ENCODE measurements at regions not wholly inside any gene's neighbourhood (a gene's known extent, or its start where the extent isn't known, plus 50 kb on each side); places are given as distances from the start of the nearest gene placed in this dataset.

DNA sequence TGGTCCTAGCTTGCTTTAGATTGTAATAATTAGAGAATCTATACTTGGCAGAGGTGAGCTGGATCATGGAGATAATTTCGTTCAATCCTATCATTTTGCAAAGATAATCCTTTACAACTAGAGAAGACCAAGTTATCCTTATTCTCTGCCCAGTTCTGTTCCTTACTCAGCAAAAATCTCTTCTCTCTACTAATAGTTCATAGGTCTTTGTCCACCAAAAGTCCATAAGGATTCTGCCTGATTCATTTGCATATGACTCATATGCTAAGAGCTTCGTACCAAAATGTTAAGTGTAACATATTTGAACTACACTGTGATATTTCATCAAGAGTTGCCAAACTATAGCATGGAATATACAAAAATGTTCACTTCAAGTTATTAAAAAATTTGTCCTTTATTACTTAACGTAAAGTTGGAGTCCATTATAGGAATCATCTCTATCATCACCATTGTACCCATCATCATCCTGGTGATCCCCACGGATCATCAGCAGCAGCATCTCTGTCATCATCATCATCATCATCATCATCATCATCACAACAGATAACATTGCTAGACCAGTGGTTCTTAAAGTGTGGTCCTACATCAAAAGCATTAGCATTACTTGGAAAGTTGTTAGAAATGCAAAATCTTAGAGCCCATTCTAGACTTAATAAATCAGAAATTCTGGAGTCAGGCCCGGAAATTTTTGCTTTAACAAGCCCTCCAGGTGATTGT is 463.0 kb downstream of the DHX35 start:
- DNase-seq: no peak

DNA sequence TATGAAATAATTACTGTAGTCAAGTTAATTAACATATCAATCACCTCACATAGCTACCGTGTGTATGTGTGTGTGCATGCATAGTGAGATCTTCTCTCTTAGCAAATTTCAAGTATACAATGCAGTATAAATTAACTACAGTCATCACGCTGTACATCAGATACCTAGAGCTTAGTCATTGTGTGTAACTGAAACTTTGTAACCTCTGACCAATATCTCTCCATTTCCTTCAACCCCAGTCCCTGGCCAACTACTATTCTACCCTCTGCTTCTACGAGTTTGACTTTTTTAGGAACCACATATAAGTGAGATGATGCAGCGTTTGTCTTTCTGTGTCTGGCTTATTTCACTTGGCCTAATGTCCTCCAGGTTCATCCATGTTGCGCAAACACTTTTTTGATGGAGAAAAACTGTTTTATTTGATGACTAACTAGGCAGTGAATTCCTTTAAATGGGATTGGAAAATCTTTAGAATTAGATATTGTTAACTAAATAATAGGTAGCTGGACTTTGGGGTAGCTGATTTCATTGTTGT is 459.5 kb downstream of the DHX35 start:
- no peak for DNase-seq

DNA sequence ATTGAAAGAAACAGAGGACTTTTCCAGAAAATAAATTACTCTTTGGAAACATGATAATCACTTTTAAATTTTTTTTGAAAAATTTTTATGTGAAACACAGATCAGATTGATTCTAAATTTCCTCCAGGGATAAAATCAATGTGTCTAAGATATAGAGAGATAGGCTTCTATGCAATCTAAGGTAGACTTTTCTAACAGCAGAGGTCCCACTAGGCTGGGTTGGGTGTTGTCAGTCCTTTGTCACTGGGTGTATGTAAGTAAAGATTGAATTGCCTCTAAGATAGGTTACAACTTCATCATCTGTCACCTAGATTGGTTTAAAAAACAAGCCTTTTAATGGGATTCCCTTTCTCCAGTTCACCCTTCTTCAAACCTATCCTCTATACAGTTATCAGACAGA is 449.9 kb downstream of the DHX35 start:
- no peak for DNase-seq

DNA sequence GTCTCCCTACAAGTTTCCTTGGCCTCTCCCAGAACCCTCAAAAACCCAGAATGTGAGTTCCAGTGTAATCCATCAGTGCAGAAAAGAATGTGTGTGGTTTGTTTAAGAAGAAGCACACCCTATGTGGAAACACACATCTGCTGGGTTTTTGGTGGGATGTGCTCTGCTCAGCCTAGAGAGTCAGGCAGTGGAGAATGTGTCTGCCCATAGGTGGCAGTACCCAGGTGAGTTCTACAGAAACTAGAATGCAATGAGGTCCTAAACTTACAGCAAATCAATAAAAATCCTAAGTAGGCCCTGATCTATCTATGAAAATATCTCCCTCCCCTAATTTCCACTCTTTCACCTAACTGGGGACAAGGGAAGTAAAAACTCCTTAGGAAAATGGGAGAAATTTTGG is 437.3 kb downstream of the DHX35 start:
- DNase-seq: no peak

DNA sequence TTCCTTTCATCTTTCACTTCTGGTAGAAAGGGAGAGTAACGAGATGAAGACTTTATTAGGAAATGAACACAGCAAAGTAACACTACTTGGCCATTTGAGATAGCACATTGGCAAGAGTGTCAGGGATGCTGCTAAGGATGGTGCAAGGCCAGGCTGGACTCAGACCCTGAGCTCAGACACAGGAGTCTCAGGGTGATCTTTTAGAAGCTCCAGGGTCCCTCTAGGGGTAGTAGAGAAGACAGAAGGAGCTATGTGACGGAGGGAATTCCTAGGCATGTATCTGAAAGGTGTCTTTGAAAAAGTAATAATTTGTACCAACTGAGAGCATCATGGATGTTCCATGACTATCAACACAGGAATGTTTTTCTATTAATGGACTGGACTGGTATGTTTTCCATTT is 436.5 kb downstream of the DHX35 start:
- no peak for DNase-seq

DNA sequence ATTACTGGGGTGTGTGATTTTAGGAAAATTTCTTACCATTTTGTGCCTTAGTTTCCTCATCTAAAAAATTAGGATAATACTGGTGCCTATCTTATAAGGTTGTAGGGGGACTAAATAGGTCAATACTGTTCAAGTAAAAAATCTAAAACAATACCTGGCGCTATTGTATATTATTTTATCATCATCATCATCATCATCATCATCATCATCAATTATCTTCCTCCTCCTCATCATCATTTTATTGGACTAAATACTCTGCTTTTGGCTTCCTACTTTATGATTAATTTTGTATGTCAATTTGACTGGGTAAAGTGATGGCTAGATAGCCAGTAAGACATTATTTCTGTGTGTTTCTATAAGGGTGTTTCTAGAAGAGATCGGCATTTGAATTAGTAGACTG is 435.5 kb downstream of the DHX35 start:
- DNase-seq: no peak

DNA sequence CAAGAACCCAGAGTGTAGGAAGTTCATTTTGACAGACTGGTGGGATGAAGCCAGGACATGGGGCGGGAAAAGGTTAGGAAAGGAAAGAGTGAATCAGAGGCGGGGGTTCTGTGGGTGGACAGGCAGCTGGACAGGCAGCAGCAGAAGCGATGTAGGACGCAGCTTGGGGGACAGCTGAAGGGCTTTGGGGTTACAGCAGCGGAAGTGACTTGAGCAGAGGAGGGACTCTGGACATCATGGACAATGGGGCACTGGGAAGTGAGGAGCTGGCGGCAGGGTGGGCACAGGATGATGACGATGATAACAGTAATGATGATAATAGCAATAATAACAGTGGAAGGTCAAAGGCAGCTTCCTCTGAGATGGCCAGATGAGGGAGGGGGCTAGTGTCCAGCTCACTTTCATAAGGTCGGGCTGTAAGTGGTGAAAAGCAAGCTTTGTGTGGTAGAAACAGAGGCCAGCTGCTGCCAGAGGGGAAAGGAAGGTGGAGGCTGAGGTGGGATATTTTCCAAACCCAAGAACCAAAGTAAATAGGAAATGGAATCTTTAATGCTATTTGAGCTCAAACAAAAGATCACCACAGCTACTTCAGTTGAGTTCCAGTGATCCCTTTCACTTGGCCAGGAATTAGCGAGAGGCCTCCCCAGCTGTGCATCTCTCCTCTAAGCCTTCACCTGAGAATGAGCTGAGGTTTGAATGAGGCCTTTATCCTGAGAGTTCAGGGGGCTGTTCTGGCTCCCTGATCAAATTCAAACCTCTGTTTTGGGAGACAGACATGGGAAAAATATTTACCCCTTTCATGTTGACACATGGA is 433.5 kb downstream of the DHX35 start:
- no peak for DNase-seq

DNA sequence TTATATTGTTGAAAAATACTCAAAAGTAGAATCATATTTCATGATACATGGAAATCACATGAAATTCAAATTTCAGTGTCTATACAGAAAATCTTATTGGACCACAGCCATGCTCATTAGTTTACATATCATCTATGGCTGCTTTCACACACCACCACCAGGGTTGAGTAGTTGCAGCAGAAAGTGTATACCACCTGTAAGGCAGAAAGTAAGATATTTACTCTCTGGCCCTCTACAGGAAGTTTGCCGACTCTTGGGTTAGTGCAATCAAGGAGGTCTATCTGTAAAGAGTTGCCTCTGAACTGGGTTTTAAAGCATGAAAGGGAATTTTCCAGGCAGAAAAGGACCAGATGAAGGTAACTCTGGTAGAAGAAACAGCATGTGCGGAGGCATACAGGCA is 432.3 kb downstream of the DHX35 start:
- no peak for DNase-seq

DNA sequence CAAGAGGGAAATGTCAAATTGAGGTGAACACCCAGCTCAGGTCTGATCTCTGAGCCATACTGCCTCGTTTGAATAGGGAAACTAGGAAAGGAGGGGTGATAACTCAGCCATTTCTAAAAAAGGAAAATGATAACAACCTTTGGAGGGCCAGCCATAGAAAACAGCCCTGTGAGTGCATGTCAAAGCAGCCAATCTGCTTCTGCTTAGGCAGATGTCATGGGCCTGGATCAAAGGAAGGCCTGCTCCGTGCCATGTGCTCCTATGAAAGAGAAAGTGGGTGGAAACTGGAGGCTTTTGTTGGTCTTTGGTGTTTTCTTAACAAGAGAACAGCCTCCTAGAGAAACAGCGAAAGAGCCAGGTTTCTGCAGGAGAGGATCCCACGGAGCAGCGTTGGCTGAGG is 428.0 kb downstream of the DHX35 start:
- DNase-seq: no peak

DNA sequence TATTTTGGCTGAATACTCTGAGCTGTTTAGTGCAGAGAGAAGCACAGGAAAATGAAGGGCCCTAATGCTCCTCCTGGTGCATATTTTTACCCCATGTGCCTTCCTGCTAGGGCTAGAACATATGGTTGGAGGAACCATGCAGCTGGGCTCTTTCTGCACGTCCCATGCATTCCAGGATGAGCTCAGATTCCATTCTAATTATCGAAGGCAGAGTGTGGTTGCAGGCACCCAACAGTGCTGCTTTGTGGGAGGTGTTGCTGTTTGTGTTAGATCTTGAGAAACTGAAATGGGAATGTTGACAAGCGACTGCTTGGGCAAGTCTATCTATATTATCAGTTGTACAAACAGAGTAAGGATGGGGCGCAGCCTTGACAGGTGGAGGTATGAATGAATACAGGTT is 419.5 kb downstream of the DHX35 start:
- DNase-seq: no peak

DNA sequence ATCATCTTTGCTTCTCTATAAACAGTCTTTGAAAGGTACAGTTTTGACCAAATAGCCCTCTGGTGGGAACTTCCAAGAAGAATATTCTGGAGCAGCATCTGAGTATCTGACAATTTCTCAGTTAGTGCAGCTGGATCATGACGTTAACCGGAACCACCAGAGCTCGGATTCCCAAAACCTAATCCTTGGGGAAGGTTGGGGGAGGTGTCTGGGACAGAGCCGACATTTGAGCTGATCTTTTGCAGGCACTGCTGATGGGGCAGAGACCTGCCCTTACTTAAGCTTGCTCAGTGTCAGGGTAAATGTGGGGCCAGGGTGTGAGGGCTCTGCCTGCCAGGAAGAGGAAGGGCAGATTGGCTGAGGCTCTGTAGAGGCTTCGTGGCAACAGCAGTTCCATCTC is 416.6 kb downstream of the DHX35 start:
- DNase-seq: no peak

DNA sequence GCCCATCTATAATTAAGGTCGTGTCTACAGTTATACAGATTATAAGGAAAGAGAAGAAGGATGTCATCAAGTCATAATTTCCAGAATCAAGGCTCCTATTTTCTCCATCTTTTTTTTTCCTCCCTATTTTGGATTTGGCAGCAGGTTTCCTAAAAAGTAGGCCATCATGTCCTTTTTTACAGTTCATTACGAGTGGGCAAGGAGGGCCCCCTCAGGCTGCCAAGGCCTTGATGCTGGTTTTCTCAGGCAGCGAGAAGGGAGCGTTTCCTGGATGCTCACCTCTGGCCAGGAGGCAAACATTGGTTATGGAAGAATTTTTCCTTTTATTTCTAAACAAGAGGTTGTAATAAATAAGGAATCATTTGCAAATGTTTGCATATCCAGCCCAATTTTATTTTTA is 414.6 kb downstream of the DHX35 start:
- no peak for DNase-seq

DNA sequence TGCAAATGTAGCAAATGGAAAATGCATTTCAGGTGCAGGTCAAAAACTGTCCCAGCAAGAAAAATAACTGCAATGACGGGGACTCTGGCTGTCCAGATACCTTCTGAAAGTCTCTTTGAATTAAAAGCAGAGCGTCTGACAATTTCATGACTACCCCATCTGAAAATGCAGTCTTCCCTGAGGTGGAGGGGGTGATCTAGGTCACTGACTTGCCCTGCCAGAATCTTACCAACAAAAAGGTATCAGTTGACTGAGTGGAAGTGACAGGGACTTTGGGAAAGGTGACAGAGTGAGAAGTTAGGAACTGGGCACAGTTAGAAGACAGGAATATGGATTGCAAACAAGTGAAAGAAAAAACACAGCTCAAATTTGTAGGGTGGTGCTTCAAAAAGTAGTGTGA is 402.2 kb downstream of the DHX35 start:
- DNase-seq: no peak

DNA sequence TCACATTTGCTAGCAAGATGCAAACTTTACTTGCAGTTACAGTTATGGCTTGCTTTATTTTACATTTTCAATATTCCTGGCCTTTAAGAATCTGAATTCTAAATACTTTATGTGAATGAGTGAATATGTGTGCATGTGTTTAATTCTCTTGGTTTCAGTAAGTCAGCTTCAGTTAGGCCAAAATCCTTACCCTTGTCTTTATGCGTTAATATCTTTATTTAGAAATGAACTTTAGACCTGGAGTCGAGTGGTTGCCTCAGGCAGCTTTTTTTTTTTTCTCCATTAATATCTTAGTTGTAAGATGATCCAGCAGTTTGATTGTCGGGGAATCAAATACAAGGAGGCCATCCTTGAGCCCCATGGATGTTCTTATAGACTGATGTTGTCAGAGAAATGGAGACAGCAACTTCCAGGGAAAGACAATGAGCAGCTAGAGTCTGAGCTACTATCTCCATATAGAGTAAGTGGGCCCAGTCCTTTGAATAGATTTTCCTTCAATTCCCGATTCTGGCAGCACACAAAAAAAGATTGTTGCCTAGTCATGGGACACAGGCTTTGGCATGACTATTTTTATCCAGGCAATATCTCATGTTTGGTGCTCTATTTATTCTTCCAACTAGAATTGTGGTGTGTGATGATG is 398.0 kb downstream of the DHX35 start:
- DNase-seq: no peak

DNA sequence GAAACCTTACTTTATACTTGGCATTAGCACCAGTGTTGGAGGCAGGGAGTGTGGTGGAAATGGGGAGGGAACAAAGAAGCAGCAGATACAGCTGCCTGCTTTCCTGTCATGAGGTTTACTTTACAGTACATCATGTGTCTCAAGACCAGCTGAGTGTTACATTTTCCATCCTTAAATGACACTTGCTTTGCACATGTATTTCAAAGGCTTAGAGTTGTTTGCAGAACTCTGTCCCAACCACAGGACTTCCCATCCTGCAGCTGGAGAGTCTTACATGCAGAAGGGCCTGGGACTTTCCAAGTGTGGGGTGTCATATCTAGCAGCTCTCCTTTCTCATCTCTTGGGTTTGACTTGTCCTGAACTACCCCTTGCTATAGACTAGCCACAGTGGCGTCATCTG is 395.9 kb downstream of the DHX35 start:
- no peak for DNase-seq

DNA sequence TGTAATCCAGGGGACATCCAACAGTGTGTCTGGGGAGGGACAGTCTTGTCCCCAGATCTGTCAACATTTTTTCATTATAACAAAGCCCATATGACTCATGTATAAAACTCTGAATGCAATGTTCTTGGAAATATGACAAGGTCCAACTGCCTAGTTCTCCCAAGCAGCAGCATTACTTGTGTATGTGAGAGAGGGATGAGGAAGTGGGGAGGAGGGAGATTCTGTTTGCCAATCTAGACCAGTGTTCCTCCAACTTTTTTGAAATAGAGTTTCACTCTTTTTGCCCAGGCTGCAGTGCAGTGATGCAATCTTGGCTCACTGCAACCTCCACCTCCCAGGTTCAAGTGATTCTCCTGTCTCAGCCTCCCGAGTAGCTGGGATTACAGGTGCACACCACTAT is 394.8 kb downstream of the DHX35 start:
- no peak for DNase-seq

DNA sequence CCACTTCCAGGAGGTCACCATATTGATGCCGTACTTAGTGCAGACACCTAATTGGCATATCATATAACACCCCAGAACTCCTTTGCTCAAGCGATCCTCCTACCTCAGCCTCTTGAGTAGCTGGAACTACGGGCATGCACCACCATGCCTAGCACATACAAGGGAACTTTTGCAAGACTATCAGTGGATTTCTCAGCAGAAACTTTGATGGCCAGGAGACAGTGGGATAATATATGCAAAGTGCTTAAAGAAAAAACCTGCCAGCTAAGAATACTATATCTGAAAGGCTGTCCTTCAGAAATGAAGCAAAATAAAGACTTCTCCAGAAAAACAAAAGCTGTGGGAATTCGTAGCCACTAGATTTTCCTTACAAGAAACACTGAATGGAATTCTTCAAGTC is 387.1 kb downstream of the DHX35 start:
- no peak for DNase-seq

DNA sequence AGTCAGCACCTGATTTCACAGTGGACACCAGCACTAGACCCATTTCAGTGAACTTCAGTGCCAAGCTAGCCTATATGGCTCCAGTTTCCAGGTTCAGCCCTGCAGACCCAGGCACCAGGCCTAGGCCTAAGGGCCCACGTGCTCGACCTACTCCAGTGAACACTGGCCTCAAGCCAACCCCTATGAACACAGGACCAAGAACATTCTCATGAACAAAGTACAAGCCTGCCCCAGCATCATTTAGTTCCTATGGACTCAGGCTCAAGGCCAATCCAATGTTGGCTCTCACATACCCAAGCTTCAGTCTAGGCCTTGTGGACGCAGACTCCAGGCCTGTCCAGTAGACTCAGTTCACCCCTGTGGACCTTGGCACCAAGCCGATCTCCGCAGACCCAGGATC is 385.5 kb downstream of the DHX35 start:
- no peak for DNase-seq

DNA sequence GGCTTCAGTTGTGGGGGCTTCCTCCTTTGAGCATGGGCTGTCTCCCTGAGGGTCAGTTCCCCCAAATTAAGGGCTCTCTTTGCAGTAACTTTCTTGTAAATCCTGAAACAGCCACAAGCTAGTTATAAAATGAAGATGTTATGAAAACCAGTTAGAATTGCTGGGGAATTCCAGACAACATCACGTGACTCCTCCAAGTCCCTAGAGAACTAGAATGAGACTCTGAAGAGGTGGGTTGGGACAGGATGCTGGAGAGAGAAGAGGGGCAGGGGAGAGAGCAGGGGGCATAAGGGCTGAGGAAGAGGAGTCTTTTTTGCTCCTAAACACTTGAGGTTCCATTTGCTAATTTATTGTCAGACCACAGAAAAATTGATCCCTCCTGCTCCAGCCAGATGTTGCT is 380.3 kb downstream of the DHX35 start:
- DNase-seq: no peak

DNA sequence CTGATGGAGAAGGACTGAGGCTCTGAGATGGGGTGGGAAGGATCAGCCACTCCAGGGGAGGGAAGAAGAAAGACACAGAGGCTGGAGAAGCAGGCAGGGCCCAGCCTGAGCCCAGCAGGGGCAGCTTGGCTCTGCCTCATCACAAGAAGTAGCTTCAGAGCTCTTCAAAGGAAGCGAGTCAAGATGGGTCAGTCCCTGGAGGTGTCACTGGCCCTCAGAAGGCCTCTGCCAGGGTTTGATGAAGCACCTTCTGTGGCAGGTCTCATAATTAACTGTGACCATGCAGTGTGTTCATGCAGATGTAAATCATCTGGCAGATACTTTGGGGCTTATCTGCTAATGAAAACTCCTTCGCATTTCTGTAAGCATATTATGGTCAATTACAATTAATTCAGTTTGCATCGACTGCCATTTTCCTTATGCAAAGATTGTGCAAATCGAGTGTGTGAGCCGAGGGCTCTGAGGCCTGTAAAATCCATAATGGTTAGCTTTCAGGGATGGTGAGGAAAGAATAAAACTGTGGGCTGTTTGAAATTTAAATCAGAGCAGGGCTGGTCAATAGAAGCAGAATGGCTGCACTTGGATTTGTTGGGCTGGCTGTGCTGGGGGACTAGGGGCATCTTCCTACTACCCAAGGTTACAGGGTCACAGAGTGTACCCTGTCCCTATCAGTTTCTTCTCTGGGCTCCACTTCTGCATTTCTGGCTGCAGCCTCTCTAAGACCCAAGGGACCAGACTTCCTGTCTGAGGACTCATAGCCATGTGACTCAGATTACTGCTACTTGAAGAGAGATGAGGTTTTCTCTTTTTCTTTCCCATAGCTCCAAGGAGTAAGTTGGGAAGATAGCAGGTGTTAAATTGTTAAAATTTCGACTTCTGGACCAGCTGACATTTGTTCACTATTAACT is 376.6 kb downstream of the DHX35 start:
- DNase-seq: no peak

DNA sequence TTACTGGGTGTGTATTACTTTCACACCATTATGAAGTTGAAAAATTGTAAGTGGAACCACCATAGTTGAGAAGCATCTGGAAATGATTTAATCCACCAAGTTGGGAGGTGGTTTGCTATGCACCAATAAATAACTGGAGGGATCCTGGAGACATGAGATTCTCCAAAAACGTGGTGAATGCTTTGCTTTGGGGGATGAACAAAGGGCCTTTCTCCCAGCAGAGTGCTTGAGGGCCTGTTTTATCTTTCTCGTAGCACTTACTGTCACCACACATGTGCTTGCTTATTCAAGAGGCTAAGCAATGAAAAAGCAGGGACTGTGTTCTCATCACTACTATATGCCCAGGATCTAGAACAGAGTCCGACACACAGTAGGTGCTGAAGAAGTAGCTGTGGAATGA is 371.1 kb downstream of the DHX35 start:
- no peak for DNase-seq

DNA sequence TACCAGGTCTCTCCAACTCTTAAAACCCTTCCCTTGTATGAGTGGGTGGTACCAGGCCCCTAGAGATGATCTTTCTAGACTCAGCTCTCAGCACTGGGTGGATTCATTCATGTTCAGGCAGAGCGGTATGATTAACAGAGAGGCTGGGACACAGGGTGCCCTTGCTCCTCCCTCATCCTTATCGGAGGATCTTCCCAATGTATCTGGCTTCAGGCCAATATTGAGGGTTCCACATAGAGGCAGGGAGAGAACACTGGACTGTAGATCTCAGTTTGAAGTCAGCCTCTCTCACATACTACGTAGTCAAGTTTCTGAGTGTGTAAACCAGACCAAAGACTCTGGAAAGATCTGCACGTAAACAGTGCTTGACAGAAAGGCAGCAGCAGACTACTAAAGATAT is 366.2 kb downstream of the DHX35 start:
- DNase-seq: no peak

DNA sequence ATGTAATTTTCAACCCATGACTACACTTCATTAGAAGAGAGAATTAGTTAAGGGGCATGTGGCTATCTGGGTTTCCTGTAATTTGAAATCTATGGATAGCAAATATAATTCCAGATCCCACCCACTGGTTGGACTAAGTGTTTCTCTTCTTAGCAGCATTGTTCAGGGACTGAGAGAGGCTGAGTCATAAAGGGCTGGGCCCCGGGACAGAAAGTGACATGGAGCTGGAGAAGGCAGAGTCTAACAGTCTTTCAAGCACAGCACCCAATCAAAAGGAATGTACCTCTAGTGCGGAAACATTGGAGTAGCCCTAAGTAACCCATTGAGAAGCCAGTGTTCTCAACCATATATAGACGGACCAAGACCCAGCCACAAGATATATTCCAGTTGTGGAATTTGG is 363.9 kb downstream of the DHX35 start:
- no peak for DNase-seq
